ENCODE measurements at regions not wholly inside any gene's neighbourhood (a gene's known extent, or its start where the extent isn't known, plus 50 kb on each side); places are given as distances from the start of the nearest gene placed in this dataset.

DNA sequence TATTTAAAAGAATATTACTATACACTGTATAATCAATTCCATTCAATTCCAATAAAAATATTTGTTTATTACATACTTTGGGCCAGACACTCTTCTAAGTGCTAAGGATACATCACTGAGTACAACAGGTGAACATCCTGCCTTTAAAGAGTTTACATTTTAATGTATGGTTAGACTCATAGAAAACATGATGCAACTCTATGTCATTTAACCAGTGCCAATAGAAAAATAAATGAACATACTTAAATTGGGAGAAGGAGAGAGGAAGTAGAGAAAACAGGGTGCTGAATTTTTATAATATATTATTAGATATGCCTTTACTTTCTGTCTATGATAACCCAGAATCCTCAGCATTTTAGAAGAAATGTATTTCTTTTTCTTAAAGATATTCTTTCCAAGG lies 119.2 kb downstream of the TSEN15 start:
- Histone ChIP-seq H3K36me3 (ENCODE audit: control insufficient read depth in 2 of 4, insufficient read depth in 4 of 4, low read length in 3 of 4) (no peaks in the 10 kb centered on the region), H2BK5ac (ENCODE audit: low read depth, low read length) (no peak overlapping the region), H3K4me2 (ENCODE audit: insufficient read depth in 1 of 2, low read depth in 2 of 2, low read length in 2 of 2) (no peak overlapping the region), H4K5ac (ENCODE audit: insufficient read length, low read depth, low read length) (no peak overlapping the region), H4K20me1 (replicated peaks in 1 of 2; ENCODE audit: control insufficient read depth in 1 of 2, insufficient read depth in 2 of 2, low read length in 2 of 2) (no peaks in the 10 kb centered on the region), H3K4me3 (ENCODE audit: extremely low read depth in 1 of 4, insufficient read depth in 2 of 4, low read depth in 3 of 4, low read length in 4 of 4) (no peak overlapping the region), H2AFZ (ENCODE audit: low read length) (no peak overlapping the region), H2BK15ac (ENCODE audit: low read length) (no peak overlapping the region), H2BK20ac (ENCODE audit: low read length) (no peak overlapping the region), H2BK12ac (ENCODE audit: low read depth, low read length) (no peak overlapping the region), H3K79me1 (ENCODE audit: low read depth, low read length) (no peaks in the 10 kb centered on the region), H3K23ac (ENCODE audit: insufficient read length) (no peak overlapping the region), H3K9ac (replicated peaks in 1 of 4; ENCODE audit: extremely low read depth in 1 of 4, low read depth in 3 of 4, low read length in 3 of 4) (no peak overlapping the region), H2AK5ac (ENCODE audit: low read depth, low read length) (no peak overlapping the region), H3K18ac (ENCODE audit: extremely low read depth, low read length) (no peak overlapping the region), H4K8ac (ENCODE audit: extremely low read depth, insufficient read depth, low read length) (no peak overlapping the region), H4K91ac (replicated peaks; ENCODE audit: insufficient read length, low read length) (no peak overlapping the region), H3K23me2 (ENCODE audit: low read depth, low read length) (no peaks in the 10 kb centered on the region), H3K27me3 (replicated peaks in 1 of 4; ENCODE audit: control insufficient read depth in 3 of 4, extremely low read depth in 1 of 4, insufficient read depth in 3 of 4, low read length in 3 of 4) (no peaks in the 10 kb centered on the region), H2BK120ac (replicated peaks; ENCODE audit: low read depth, low read length) (no peak overlapping the region), H3K4me1 (replicated peaks in 1 of 4; ENCODE audit: control insufficient read depth in 3 of 4, insufficient read depth in 4 of 4, low read length in 3 of 4) (no peaks in the 10 kb centered on the region), H3K9me3 (ENCODE audit: insufficient read depth in 2 of 2, low read depth in 1 of 2, low read length in 1 of 2) (no peaks in the 10 kb centered on the region; a peak in 1 of 4 replicates), H3K27ac (ENCODE audit: low read depth, low read length) (no peak overlapping the region), H3K79me2 (ENCODE audit: control insufficient read depth in 1 of 2, insufficient read depth in 2 of 2, low read length in 2 of 2) (no peaks in the 10 kb centered on the region), H3K4ac (replicated peaks; ENCODE audit: insufficient read length, low read depth, low read length) (no peak overlapping the region), H3K56ac (replicated peaks; ENCODE audit: insufficient read length, low read depth, low read length) (no peak overlapping the region), H3K14ac (ENCODE audit: insufficient read length) (no peak overlapping the region)
- FAIRE-seq (no peak), DNase-seq (ENCODE audit: low read depth in 1 of 2, low spot score in 2 of 2) (no peak)
- CTCF ChIA-PET (ENCODE audit: partially characterized antibody), result no interaction called here
- POLR2A ChIA-PET (ENCODE audit: partially characterized antibody), result no interaction called here
- TF ChIP-seq SIX5 (IDR thresholded peaks at IDR 0.05; ENCODE audit: low read depth, low read length) (no peak), RAD21 (IDR thresholded peaks at IDR 0.05 in 1 of 2, conservative IDR thresholded peaks at IDR 0.05 in 1 of 2; ENCODE audit: low read depth in 2 of 2, low read length in 2 of 2) (no peak), CHD1 (IDR thresholded peaks at IDR 0.05; ENCODE audit: low read depth, low read length) (no peak), SAP30 (IDR thresholded peaks at IDR 0.05; ENCODE audit: insufficient read depth, insufficient replicate concordance, low read length) (no peak), EZH2 (IDR thresholded peaks at IDR 0.05; ENCODE audit: low read depth, low read length, severe bottlenecking) (no peak), TAF1 (IDR thresholded peaks at IDR 0.05; ENCODE audit: low read depth, low read length) (no peak), YY1 (IDR thresholded peaks at IDR 0.05; ENCODE audit: low read depth, low read length) (no peak), JUN (IDR thresholded peaks at IDR 0.05; ENCODE audit: low read depth, low read length) (no peak)
- TF ChIP-seq, protein P1, sequence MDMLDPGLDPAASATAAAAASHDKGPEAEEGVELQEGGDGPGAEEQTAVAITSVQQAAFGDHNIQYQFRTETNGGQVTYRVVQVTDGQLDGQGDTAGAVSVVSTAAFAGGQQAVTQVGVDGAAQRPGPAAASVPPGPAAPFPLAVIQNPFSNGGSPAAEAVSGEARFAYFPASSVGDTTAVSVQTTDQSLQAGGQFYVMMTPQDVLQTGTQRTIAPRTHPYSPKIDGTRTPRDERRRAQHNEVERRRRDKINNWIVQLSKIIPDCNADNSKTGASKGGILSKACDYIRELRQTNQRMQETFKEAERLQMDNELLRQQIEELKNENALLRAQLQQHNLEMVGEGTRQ (IDR thresholded peaks at IDR 0.05; ENCODE audit: low read length), result no peak
